VCaP (cell line): ENCODE measurements at regions not wholly inside any gene's neighbourhood (a gene's known extent, or its start where the extent isn't known, plus 50 kb on each side); places are given as distances from the start of the nearest gene placed in this dataset.
"Not testable (repeated sequence)": the region's sequence is repeated elsewhere in the genome, so short reads cannot be mapped to it uniquely, and the experiment has no call there.

Experiments used
- H3K27ac ChIP-seq: fragments of 450-650 bp; 2 replicates; pipeline ENCODE4 v1.5.1; 2017
- CTCF ChIP-seq: fragments of 450-650 bp; conservative IDR thresholded peaks from 2 replicates; pipeline ENCODE4 v1.5.1; 2017; ENCODE audit warnings: mild to moderate bottlenecking, moderate library complexity

DNA sequence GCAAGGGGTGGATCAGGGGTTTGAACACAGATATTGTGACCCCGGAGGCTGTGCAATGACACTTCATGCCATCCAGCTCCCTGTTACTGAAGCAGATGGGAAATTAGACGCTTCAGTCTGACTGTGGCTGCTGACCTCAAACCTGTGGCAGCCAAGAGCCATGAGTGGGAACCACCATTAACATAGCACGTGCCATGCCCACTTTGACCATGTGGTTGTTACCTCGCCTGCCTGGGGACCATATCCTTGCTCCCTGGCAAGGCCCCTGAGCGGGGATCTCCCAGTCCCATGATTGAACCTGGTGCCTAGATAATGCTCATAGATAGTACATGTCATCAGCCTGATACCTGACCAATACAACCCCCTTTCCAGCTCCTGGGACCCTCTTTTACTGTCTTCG lies 68.9 kb downstream of the CYP26B1 start:
- H3K27ac ChIP-seq = peak overlapping the region; percentile 43
- no peak for TF ChIP-seq CTCF

- TF ChIP-seq CTCF = no peak
- H3K27ac ChIP-seq = peak overlapping the region; percentile 43
Observed at GRCh38 chr2:72077702-72078169, 69.9 kb downstream of the CYP26B1 start.

GRCh38 chr2:72073373-72073772 lies 74.3 kb downstream of the CYP26B1 start:
- H3K27ac ChIP-seq = not testable (repeated sequence)

DNA sequence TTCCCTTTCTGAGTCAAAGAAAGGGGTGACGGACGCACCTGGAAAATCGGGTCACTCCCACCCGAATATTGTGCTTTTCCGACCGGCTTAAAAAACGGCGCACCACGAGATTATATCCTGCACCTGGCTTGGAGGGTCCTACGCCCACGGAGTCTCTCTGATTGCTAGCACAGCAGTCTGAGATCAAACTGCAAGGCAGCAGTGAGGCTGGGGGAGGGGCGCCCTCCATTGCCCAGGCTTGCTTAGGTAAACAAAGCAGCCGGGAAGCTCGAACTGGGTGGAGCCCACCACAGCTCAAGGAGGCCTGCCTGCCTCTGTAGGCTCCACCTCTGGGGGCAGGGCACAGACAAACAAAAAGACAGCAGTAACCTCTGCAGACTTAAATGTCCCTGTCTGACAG lies 83.5 kb downstream of the CYP26B1 start:
- not testable (repeated sequence) for H3K27ac ChIP-seq

- H3K27ac ChIP-seq = no peak overlapping the region
- no peak for TF ChIP-seq CTCF
Observed at GRCh38 chr2:72062336-72062735, 85.3 kb downstream of the CYP26B1 start.

DNA sequence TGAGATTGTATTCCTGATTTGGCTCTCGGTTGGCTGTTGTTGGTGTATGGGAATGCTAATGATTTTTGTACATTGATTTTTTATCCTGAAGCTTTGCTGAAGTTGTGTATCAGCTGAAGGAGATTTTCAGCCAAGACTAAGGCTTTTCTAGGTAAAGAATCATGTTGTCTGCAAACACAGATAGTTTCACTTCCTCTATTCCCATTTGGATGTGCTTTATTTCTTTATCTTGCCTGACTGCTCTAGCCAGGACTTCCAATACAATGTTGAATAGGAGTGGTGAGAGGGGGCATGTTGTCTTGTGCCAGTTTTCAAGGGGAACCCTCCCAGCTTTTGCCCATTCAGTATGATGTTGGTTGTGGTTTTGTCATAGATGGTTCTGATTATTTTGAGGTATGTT lies 90.4 kb downstream of the CYP26B1 start:
- TF ChIP-seq CTCF = no peak
- H3K27ac ChIP-seq = no peak overlapping the region

DNA sequence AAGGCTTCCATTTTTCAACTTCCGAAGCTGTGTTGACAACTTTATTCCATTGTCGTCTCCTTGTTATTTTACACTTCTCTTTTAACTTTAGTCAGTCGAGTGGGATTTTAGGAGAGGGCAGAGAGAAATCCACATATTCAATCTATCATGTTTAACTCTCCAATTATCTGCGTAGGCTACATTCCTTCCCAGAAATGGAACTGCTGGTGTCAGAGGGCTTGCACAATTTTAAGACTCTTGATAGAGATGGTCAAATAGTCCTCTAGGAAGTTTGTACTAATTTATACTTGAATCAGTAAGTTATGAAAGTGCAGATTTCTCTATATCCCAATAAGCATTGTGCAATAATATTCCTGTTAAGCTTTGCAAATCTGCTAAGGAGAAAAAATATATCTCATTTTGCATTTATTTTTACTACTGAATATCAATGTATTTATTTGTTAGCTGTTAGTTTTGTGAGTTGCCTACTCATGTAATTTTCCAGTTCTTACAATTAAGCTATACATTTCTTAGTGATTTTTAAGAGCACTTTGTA lies 95.6 kb downstream of the CYP26B1 start:
- no peak for TF ChIP-seq CTCF
- no peak overlapping the region for H3K27ac ChIP-seq

DNA sequence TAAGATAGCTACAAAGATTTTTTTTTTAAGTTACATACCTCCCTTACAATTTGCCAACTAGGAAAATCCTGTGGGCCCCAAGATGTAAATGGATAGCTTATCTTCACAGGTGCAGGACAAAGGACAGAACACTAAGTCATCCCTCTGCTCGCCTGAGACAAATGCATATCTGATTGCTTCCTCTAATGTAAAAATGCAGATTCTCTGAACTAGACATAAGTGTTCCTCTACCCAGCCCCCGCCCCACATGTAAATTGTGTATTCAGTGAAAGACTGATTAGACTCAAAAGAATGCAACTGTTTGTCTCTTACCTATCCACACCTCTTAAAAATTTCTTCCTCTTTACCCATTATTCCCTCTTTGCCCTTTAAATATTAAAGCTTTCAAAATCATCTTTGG lies 96.5 kb downstream of the CYP26B1 start:
- TF ChIP-seq CTCF = no peak
- no peak overlapping the region for H3K27ac ChIP-seq

DNA sequence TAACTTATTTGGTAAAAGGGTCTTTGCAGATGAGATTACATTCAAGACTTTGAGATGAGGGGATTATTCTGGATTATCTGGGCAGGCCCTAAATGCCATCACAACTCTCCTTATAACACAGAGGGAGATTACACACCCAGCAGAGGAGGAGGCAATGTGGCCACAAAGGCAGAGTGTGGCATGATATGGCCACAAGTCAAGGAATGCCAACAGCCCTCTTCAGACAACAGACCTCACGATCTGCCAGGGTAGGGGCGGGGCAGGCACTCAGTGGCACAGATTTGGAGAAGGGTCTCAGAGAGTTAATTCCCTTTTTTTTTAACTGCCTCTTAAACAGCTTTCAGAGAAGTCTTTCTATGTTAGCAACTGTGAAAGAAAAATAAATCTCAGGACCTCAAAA lies 96.9 kb downstream of the CYP26B1 start:
- no peak overlapping the region for H3K27ac ChIP-seq
- no peak for TF ChIP-seq CTCF
